SJSA1 (cell line): ENCODE measurements at regions not wholly inside any gene's neighbourhood (a gene's known extent, or its start where the extent isn't known, plus 50 kb on each side); places are given as distances from the start of the nearest gene placed in this dataset.
"Not testable (repeated sequence)": the region's sequence is repeated elsewhere in the genome, so short reads cannot be mapped to it uniquely, and the experiment has no call there.

Experiments used
- DNase-seq, 2 experiments: peaks; one replicate each; pipeline ENCODE4 v3.0.0-alpha.2; 2015 to 2020; ENCODE audit warnings: low spot score in 2 of 2, low read depth in 1 of 2
- H3K27ac ChIP-seq: fragments of 250-450 bp; sonication (Bioruptor Pico); 2 replicates; pipeline ENCODE4 v1.5.1; 2020; ENCODE audit warnings: mild to moderate bottlenecking, moderate library complexity
- H3K27me3 ChIP-seq: fragments of 250-450 bp; sonication (Bioruptor Pico); replicated peaks from 2 replicates; pipeline ENCODE4 v1.5.1; 2020; ENCODE audit warnings: mild to moderate bottlenecking, moderate library complexity
- H3K36me3 ChIP-seq: fragments of 250-450 bp; sonication (Bioruptor Pico); 2 replicates; pipeline ENCODE4 v1.5.1; 2020; ENCODE audit warnings: mild to moderate bottlenecking
- H3K4me1 ChIP-seq: fragments of 250-450 bp; sonication (Bioruptor Pico); replicated peaks from 2 replicates; pipeline ENCODE4 v1.6.1; 2021; ENCODE audit warnings: mild to moderate bottlenecking
- H3K4me3 ChIP-seq: fragments of 250-450 bp; sonication (Bioruptor Pico); 2 replicates; pipeline ENCODE4 v1.5.1; 2020; ENCODE audit warnings: mild to moderate bottlenecking
- H3K9me3 ChIP-seq: fragments of 250-450 bp; sonication (Bioruptor Pico); replicated peaks from 2 replicates; pipeline ENCODE4 v1.5.1; 2020; ENCODE audit warnings: mild to moderate bottlenecking

- no peak overlapping the region for H3K4me3 ChIP-seq
- H3K36me3 ChIP-seq, result no peaks in the 10 kb centered on the region
- H3K9me3 ChIP-seq, result no peaks in the 10 kb centered on the region
- H3K27me3 ChIP-seq, result no peaks in the 10 kb centered on the region
- DNase-seq, result no peak
- no peak overlapping the region for H3K27ac ChIP-seq
- no peaks in the 10 kb centered on the region for H3K4me1 ChIP-seq
Measured at GRCh38 chr4:97027728-97028410, 1115.4 kb downstream of the STPG2 start.

GRCh38 chr4:97028785-97029184 lies 1114.5 kb downstream of the STPG2 start:
- no peak for DNase-seq
- Histone ChIP-seq H3K4me3 (no peak overlapping the region), H3K36me3 (no peaks in the 10 kb centered on the region), H3K4me1 (no peaks in the 10 kb centered on the region), H3K9me3 (no peaks in the 10 kb centered on the region), H3K27ac (no peak overlapping the region), H3K27me3 (no peaks in the 10 kb centered on the region)

GRCh38 chr4:97037411-97038145 lies 1105.7 kb downstream of the STPG2 start:
- DNase-seq, H3K4me1 ChIP-seq, H3K9me3 ChIP-seq: not testable (repeated sequence)

GRCh38 chr4:97038146-97038516 lies 1105.1 kb downstream of the STPG2 start:
- H3K36me3 ChIP-seq, result no peaks in the 10 kb centered on the region
- H3K4me3 ChIP-seq, result no peak overlapping the region
- no peak overlapping the region for H3K27ac ChIP-seq
- no peaks in the 10 kb centered on the region; the same call in 1 of the 2 replicates for H3K27me3 ChIP-seq
- no peaks in the 10 kb centered on the region for H3K4me1 ChIP-seq
- DNase-seq, result no peak
- no peaks in the 10 kb centered on the region for H3K9me3 ChIP-seq

More at GRCh38 chr4:97037411-97038145, 1105.7 kb downstream of the STPG2 start:
- H3K4me3 ChIP-seq, H3K27me3 ChIP-seq, H3K27ac ChIP-seq, H3K36me3 ChIP-seq: not testable (repeated sequence)

GRCh38 chr4:97072666-97073065 lies 1070.6 kb downstream of the STPG2 start:
- no peaks in the 10 kb centered on the region for H3K9me3 ChIP-seq
- H3K27me3 ChIP-seq, result no peaks in the 10 kb centered on the region
- no peaks in the 10 kb centered on the region for H3K4me1 ChIP-seq
- H3K27ac ChIP-seq, result no peak overlapping the region
- no peak for DNase-seq
- no peak overlapping the region for H3K4me3 ChIP-seq
- no peaks in the 10 kb centered on the region for H3K36me3 ChIP-seq

- Histone ChIP-seq H3K4me1 (no peaks in the 10 kb centered on the region), H3K36me3 (no peaks in the 10 kb centered on the region), H3K4me3 (no peak overlapping the region), H3K27ac (no peak overlapping the region), H3K27me3 (no peaks in the 10 kb centered on the region), H3K9me3 (no peaks in the 10 kb centered on the region)
- no peak for DNase-seq
Measured at GRCh38 chr4:97073194-97073593, 1070.1 kb downstream of the STPG2 start.

GRCh38 chr4:97074531-97074930 lies 1068.7 kb downstream of the STPG2 start:
- no peaks in the 10 kb centered on the region for H3K36me3 ChIP-seq
- no peaks in the 10 kb centered on the region for H3K27me3 ChIP-seq
- no peak overlapping the region for H3K27ac ChIP-seq
- H3K4me3 ChIP-seq, result no peak overlapping the region
- no peak for DNase-seq
- no peaks in the 10 kb centered on the region for H3K4me1 ChIP-seq
- H3K9me3 ChIP-seq, result no peaks in the 10 kb centered on the region

- Histone ChIP-seq H3K4me1 (no peaks in the 10 kb centered on the region), H3K4me3 (no peak overlapping the region), H3K36me3 (no peaks in the 10 kb centered on the region), H3K27ac (no peak overlapping the region), H3K9me3 (no peaks in the 10 kb centered on the region), H3K27me3 (no peaks in the 10 kb centered on the region)
- no peak for DNase-seq
Measured at GRCh38 chr4:97081951-97082350, 1061.3 kb downstream of the STPG2 start.

- not testable (repeated sequence) for H3K4me3 ChIP-seq, H3K9me3 ChIP-seq, DNase-seq, H3K36me3 ChIP-seq, H3K4me1 ChIP-seq, H3K27me3 ChIP-seq, H3K27ac ChIP-seq
Measured at GRCh38 chr4:97097036-97097435, 1046.2 kb downstream of the STPG2 start.

DNA sequence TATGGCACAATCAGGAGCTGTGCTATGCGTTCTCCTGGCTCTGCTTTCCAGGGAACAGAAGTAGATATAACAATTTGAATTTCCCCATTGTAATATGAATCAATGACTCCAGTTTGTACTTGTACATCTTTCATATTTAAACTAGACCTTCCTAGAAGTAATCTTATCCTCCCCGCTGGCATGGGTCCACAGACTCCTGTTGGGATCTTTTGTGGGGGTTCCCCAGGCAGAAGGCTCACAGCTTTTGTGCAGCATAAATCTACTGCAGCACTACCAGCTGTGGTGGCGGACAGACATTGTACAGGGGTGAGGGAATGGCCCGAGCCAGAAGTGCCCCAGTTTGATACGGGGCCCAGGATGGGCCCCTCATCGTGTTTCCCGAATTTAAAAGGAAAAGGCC lies 1042.1 kb downstream of the STPG2 start:
- H3K27me3 ChIP-seq, H3K4me1 ChIP-seq, H3K4me3 ChIP-seq, H3K9me3 ChIP-seq, H3K36me3 ChIP-seq, H3K27ac ChIP-seq, DNase-seq: not testable (repeated sequence)

- H3K27ac ChIP-seq, result no peak overlapping the region
- DNase-seq, result no peak
- H3K36me3 ChIP-seq, result no peaks in the 10 kb centered on the region
- H3K9me3 ChIP-seq, result 0 out of 2 replicates have a peak, but pooled peaks cover 2% of the 10 kb centered on the region
- no peak overlapping the region for H3K4me3 ChIP-seq
- H3K27me3 ChIP-seq, result no peaks in the 10 kb centered on the region
- H3K4me1 ChIP-seq, result no peaks in the 10 kb centered on the region
Measured at GRCh38 chr4:97103252-97103651, 1040.0 kb downstream of the STPG2 start.

DNA sequence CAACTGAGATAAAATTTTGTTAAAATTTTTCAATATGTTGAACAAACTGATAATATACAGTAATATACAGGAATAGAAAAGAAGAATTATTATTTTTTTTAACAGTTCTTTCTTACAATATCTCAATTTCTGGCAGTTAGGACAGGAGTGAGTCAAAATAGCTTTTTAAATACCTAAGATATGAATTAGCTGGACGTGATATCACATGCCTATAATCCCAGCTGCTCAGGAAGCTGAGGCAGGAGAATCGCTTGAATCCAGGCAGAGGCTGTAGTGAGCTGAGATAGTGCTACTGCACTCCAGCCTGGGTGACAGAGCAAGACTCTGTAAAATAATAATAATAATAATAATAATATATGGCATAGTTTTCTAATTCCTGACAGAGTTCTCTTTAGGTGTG lies 1039.3 kb downstream of the STPG2 start:
- no peaks in the 10 kb centered on the region for H3K27me3 ChIP-seq
- H3K36me3 ChIP-seq, result no peaks in the 10 kb centered on the region
- no peak overlapping the region for H3K4me3 ChIP-seq
- no peaks in the 10 kb centered on the region for H3K4me1 ChIP-seq
- H3K9me3 ChIP-seq, result 0 out of 2 replicates have a peak, but pooled peaks cover 2% of the 10 kb centered on the region
- H3K27ac ChIP-seq, result no peak overlapping the region
- DNase-seq, result no peak

- DNase-seq, result no peak
Measured at GRCh38 chr4:97104666-97105065, 1038.6 kb downstream of the STPG2 start.

DNA sequence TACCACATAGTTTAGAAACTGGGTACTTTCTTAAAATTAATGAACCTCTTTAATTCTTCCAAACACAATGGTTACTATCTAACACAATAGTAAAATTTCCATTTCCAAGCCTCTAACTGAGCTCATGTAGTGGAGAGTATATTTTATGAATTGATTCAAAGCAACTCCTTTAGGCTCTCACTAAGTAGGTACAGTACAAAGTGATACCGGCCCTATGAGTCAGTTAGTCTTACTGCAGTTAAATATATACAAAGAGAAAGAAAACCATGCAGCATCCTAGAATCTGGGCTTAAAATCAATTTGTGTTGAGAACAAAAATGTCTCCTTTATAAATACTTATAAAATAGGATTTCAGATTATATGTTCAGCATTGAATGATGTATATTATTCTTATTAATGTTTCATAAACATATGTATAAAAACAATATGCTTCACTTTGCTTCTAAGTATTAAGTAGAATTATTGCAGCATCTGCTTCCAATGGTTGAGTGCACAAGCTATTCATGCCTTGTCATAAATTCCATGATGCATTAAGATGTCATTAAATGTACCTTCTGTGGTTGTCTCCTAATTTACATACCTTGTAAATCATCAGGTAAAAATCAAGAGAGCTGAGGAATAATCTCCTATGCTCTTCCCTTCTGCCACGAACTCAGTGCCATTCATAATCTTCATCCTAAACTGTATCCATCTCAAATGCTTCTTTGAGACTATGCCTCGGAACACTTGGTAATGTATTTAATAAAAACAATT lies 1037.8 kb downstream of the STPG2 start:
- no peak for DNase-seq
- no peak overlapping the region for H3K27ac ChIP-seq
- H3K9me3 ChIP-seq, result 0 out of 2 replicates have a peak, but pooled peaks cover 2% of the 10 kb centered on the region
- no peaks in the 10 kb centered on the region for H3K4me1 ChIP-seq
- no peaks in the 10 kb centered on the region for H3K27me3 ChIP-seq
- H3K4me3 ChIP-seq, result no peak overlapping the region
- H3K36me3 ChIP-seq, result no peaks in the 10 kb centered on the region

More at GRCh38 chr4:97104666-97105065, 1038.6 kb downstream of the STPG2 start:
- H3K36me3 ChIP-seq, result no peaks in the 10 kb centered on the region
- no peaks in the 10 kb centered on the region for H3K27me3 ChIP-seq
- H3K27ac ChIP-seq, result no peak overlapping the region
- H3K4me1 ChIP-seq, result no peaks in the 10 kb centered on the region
- H3K9me3 ChIP-seq, result 0 out of 2 replicates have a peak, but pooled peaks cover 2% of the 10 kb centered on the region
- no peak overlapping the region for H3K4me3 ChIP-seq
